Nephron (organoid): ENCODE measurements at regions not wholly inside any gene's neighbourhood (a gene's known extent, or its start where the extent isn't known, plus 50 kb on each side); places are given as distances from the start of the nearest gene placed in this dataset.
"Not testable (repeated sequence)": the region's sequence is repeated elsewhere in the genome, so short reads cannot be mapped to it uniquely, and the experiment has no call there.

ENCODE experiments used
- H3K27ac Mint-ChIP-seq, 3 experiments: 2 replicates each; pipeline ENCODE4 v1.8.0; 2020; ENCODE audit warnings: mixed read lengths in 3 of 3, mild to moderate bottlenecking in 2 of 3, moderate library complexity in 1 of 3
- H3K27me3 Mint-ChIP-seq: 2 replicates; pipeline ENCODE4 v1.8.0; 2021; ENCODE audit warnings: low read depth, mild to moderate bottlenecking, moderate library complexity, mixed read lengths
- H3K36me3 Mint-ChIP-seq: 2 replicates; pipeline ENCODE4 v1.8.0; 2020; ENCODE audit warnings: low read depth, mixed read lengths
- H3K4me1 Mint-ChIP-seq: 2 replicates; pipeline ENCODE4 v1.8.0; 2020; ENCODE audit warnings: mixed read lengths
- H3K4me3 Mint-ChIP-seq, 3 experiments: 2 replicates each; pipeline ENCODE4 v1.8.0; 2020; ENCODE audit warnings: mild to moderate bottlenecking in 3 of 3, mixed read lengths in 3 of 3, moderate library complexity in 2 of 3
- H3K9me3 Mint-ChIP-seq: 2 replicates; pipeline ENCODE4 v1.8.0; 2020; ENCODE audit warnings: mixed read lengths
- TF ChIP-seq, protein P1 (sequence below), 3 experiments: fragments of 200-600 bp; sonication (generic); IDR thresholded peaks; one replicate each; pipeline ENCODE4 v1.5.0; 2021; ENCODE audit warnings: antibody characterized with exemption in 3 of 3; ENCODE audit not compliant: unreplicated experiment in 3 of 3

GRCh38 chr4:27807207-27807606, 946.6 kb downstream of the STIM2 start:
- TF ChIP-seq, protein P1, sequence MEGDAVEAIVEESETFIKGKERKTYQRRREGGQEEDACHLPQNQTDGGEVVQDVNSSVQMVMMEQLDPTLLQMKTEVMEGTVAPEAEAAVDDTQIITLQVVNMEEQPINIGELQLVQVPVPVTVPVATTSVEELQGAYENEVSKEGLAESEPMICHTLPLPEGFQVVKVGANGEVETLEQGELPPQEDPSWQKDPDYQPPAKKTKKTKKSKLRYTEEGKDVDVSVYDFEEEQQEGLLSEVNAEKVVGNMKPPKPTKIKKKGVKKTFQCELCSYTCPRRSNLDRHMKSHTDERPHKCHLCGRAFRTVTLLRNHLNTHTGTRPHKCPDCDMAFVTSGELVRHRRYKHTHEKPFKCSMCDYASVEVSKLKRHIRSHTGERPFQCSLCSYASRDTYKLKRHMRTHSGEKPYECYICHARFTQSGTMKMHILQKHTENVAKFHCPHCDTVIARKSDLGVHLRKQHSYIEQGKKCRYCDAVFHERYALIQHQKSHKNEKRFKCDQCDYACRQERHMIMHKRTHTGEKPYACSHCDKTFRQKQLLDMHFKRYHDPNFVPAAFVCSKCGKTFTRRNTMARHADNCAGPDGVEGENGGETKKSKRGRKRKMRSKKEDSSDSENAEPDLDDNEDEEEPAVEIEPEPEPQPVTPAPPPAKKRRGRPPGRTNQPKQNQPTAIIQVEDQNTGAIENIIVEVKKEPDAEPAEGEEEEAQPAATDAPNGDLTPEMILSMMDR (IDR thresholded peaks at IDR 0.05; ENCODE audit: unreplicated experiment in 3 of 3) = no peak
- Mint-ChIP-seq H3K36me3 (no peaks in the 10 kb centered on the region), H3K4me1 (no peaks in the 10 kb centered on the region), H3K27ac (no peak overlapping the region), H3K9me3 (no peaks in the 10 kb centered on the region), H3K27me3 (no peaks in the 10 kb centered on the region), H3K4me3 (no peak overlapping the region)

DNA sequence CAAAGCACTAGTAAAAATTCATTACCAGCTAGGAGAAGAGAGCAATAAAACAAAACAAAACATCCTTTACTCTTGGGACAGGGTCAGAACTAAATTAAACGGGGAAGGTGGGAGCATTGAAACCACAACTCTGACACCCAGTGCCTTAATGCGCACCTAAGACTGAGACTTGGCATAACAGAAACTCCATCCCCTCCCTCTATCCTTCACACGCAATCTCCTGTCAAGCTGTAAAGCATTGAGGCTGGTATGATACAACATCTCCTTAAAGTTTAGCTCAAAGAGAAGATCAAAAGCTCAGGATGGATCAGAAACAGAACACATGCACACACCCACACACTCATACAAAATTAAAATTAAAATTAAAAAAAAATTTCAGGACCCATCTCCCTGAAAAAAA, 951.3 kb downstream of the STIM2 start:
- H3K4me1 Mint-ChIP-seq = peaks cover 4% of the 10 kb centered on the region
- H3K27me3 Mint-ChIP-seq = no peaks in the 10 kb centered on the region
- no peaks in the 10 kb centered on the region for H3K36me3 Mint-ChIP-seq
- TF ChIP-seq, protein P1 (IDR thresholded peaks at IDR 0.05; ENCODE audit: unreplicated experiment in 3 of 3) = no peak
- no peak overlapping the region for H3K27ac Mint-ChIP-seq
- H3K4me3 Mint-ChIP-seq = no peak overlapping the region
- H3K9me3 Mint-ChIP-seq = peaks cover 5% of the 10 kb centered on the region

GRCh38 chr4:27813226-27813625, 952.6 kb downstream of the STIM2 start:
- H3K9me3 Mint-ChIP-seq, H3K36me3 Mint-ChIP-seq, H3K4me1 Mint-ChIP-seq, H3K27me3 Mint-ChIP-seq: not testable (repeated sequence)
- H3K27ac Mint-ChIP-seq = peak overlapping the region; percentile 28 to 36 (median 28)
- peak overlapping the region in 2 of 3 experiments; percentile 37 to 52 for H3K4me3 Mint-ChIP-seq

DNA sequence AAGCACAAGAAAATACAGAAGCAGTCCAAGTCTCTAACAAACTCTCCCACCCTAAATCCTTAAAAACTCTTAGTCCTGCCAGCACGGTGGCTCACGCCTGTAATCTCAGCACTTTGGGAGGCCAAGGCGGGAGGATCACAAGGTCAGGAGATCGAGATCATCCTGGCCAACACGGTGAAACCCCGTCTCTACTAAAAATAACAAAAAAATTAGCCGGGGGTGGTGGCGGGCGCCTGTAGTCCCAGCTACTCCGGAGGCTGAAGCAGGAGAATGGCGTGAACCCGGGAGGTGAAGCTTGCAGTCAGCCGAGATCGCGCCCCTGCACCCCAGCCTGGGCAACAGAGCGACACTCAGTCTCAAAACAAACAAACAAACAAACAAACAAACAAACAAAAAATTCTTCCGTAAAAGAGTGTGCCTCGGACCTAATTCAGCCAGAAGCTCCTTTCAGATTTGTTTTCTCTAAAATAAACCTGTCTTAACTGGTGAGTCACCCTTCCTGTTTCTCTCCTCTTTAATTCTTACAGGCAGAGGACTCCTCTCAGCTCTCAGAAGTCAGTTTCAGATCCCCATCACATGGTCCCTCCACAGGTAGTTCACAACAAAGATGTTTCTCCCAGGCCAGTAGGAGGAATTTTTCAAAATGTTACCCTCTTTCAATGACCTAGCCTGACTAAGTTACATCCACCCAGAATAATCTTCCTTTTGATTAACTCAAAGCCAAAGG, 953.2 kb downstream of the STIM2 start:
- Mint-ChIP-seq H3K4me3 (peak overlapping the region in 2 of 3 experiments; percentile 37 to 52), H3K27ac (peak overlapping the region in 2 of 3 experiments; percentile 28 to 36)
- H3K4me1 Mint-ChIP-seq, H3K36me3 Mint-ChIP-seq, H3K9me3 Mint-ChIP-seq, H3K27me3 Mint-ChIP-seq: not testable (repeated sequence)

DNA sequence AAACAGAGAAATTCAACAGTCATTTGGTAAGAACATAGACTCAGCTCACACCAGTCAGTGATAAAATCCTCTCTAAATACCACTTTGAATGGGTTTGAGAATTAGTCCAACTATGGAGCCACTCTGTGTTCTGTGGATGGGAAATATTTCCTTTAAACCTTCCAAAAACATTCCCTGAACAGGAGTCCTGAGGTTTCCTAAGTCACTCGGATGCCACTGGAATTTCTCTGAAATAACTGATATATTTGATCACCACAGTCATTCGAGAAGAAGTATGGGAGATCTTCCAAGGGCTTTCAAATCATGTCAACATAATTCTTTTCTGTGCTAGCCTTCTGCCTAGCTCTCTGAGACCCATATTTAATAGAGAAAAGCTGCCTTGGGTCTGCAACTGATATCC, 958.6 kb downstream of the STIM2 start:
- peaks cover 7% of the 10 kb centered on the region for H3K9me3 Mint-ChIP-seq
- H3K4me3 Mint-ChIP-seq = no peak overlapping the region
- no peaks in the 10 kb centered on the region for H3K4me1 Mint-ChIP-seq
- no peaks in the 10 kb centered on the region for H3K27me3 Mint-ChIP-seq
- H3K27ac Mint-ChIP-seq = no peak overlapping the region
- TF ChIP-seq, protein P1 (IDR thresholded peaks at IDR 0.05; ENCODE audit: unreplicated experiment in 3 of 3) = no peak
- H3K36me3 Mint-ChIP-seq = no peaks in the 10 kb centered on the region

DNA sequence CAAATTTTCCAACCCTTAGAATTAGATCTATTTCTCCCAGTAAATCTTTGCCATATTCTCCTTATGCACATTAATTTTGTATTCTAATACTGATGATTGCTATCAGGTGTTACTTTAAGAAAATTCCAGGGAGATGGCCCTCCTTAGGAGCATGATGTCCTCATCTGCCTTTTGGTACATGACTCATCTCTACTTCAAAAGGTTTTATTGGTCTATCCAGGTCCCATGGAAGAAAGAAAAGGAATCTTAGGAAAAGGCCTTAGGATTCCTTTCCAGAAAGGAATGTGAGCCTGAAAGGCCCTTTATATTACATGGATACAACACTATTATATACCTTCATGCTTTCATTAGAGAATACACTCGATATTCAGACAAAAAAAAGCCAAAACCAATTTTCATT, 968.2 kb downstream of the STIM2 start:
- Mint-ChIP-seq H3K4me3 (no peak overlapping the region), H3K9me3 (no peaks in the 10 kb centered on the region), H3K4me1 (no peaks in the 10 kb centered on the region)

DNA sequence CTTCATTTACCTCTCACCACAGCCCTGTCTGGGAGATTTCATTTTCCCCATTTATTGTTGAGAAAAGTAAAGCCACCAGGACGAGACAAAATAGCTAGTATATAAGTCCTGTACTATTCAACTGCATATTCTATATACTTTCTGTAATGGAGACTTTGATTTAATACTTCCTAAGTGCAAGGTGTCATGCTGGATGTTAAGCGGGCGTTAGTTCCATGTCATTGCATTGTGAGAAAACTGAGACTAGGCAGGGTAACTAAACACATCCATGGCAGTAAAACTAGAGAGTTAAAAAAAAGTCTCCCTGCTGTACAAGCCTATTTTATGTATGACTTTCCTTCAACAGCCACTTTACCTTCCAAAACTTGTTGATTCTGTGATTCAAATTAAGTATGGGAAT, 969.6 kb downstream of the STIM2 start:
- H3K4me3 Mint-ChIP-seq = no peak overlapping the region
- no peaks in the 10 kb centered on the region for H3K9me3 Mint-ChIP-seq
- TF ChIP-seq, protein P1 (IDR thresholded peaks at IDR 0.05; ENCODE audit: unreplicated experiment in 3 of 3) = no peak
- H3K36me3 Mint-ChIP-seq = no peaks in the 10 kb centered on the region
- H3K27me3 Mint-ChIP-seq = no peaks in the 10 kb centered on the region
- H3K4me1 Mint-ChIP-seq = no peaks in the 10 kb centered on the region
- no peak overlapping the region for H3K27ac Mint-ChIP-seq

More for the DNA sequence above, 968.2 kb downstream of the STIM2 start:
- no peak overlapping the region for H3K27ac Mint-ChIP-seq
- TF ChIP-seq, protein P1 (IDR thresholded peaks at IDR 0.05; ENCODE audit: unreplicated experiment in 3 of 3) = no peak
- no peaks in the 10 kb centered on the region for H3K27me3 Mint-ChIP-seq
- H3K36me3 Mint-ChIP-seq = no peaks in the 10 kb centered on the region
